Caco-2 (cell line): ENCODE measurements at regions not wholly inside any gene's neighbourhood (a gene's known extent, or its start where the extent isn't known, plus 50 kb on each side); places are given as distances from the start of the nearest gene placed in this dataset.

Source experiments
- BruUV-seq: library from RNA; stranded (reverse); fragments of 400-500 nt; replicated peaks from 2 replicates; lab custom pipeline; 2021; lab: Mats Ljungman, UMichigan
- CTCF ChIA-PET: fragments of 300-600 bp; sonication (Branson Sonifier 250); formaldehyde crosslinking; loops from one replicate; lab custom pipeline; 2022; ENCODE audit warnings: antibody characterized with exemption; lab: Charles Lee
- POLR2A ChIA-PET: fragments of 300-600 bp; sonication (Branson Sonifier 250); formaldehyde crosslinking; loops from one replicate; lab custom pipeline; 2022; ENCODE audit warnings: antibody characterized with exemption; lab: Charles Lee
- DNase-seq, 2 experiments: peaks; one replicate each; pipeline versions ENCODE4 v3.0.0 to v3.0.0-alpha.2; 2020 to 2022
- H3K27me3 ChIP-seq: replicated peaks from 2 replicates; pipeline ENCODE4 v1.6.0; 2011; ENCODE audit warnings: low read length; ENCODE audit not compliant: control insufficient read depth, insufficient read depth
- H3K36me3 ChIP-seq: 2 replicates; pipeline ENCODE4 v1.5.1; 2011; ENCODE audit warnings: low read length; ENCODE audit not compliant: control insufficient read depth, insufficient read depth
- H3K4me1 ChIP-seq: fragments of 250-450 bp; sonication (Bioruptor Pico); 2 replicates; pipeline ENCODE4 v1.5.1; 2020; ENCODE audit warnings: mild to moderate bottlenecking
- H3K4me3 ChIP-seq: 2 replicates; pipeline ENCODE4 v1.5.1; 2011; ENCODE audit warnings: low read depth, mild to moderate bottlenecking, control low read depth, low read length
- H3K9me3 ChIP-seq: fragments of 250-450 bp; sonication (Bioruptor Pico); 2 replicates; pipeline ENCODE4 v1.5.1; 2020; ENCODE audit warnings: mild to moderate bottlenecking, moderate library complexity
- H3K27ac Mint-ChIP-seq: one replicate; pipeline ENCODE4 v1.8.0; 2022; ENCODE audit warnings: mixed read lengths; ENCODE audit not compliant: unreplicated experiment
- H3K27me3 Mint-ChIP-seq: one replicate; pipeline ENCODE4 v1.8.0; 2022; ENCODE audit warnings: mixed read lengths; ENCODE audit not compliant: insufficient read depth, unreplicated experiment
- H3K36me3 Mint-ChIP-seq: one replicate; pipeline ENCODE4 v1.8.0; 2022; ENCODE audit warnings: mild to moderate bottlenecking, mixed read lengths; ENCODE audit not compliant: insufficient read depth, unreplicated experiment
- H3K4me1 Mint-ChIP-seq: one replicate; pipeline ENCODE4 v1.8.0; 2022; ENCODE audit warnings: low read depth, mixed read lengths; ENCODE audit not compliant: unreplicated experiment
- H3K4me3 Mint-ChIP-seq: one replicate; pipeline ENCODE4 v1.8.0; 2022; ENCODE audit warnings: mild to moderate bottlenecking, moderate library complexity, mixed read lengths; ENCODE audit not compliant: unreplicated experiment
- H3K9me3 Mint-ChIP-seq: one replicate; pipeline ENCODE4 v1.8.0; 2022; ENCODE audit warnings: mixed read lengths; ENCODE audit not compliant: unreplicated experiment
- intact Hi-C: fragments of 100-400 bp; cut with micrococcal nuclease; formaldehyde crosslinking; loops from one replicate; pipeline ENCODE4 v1.10.0; 2022; ENCODE audit not compliant: unreplicated experiment
- TF ChIP-seq, protein P1 (sequence below), 2 experiments: fragments of 200-600 bp in 1 of 2; IDR thresholded peaks; 1 replicate in 1 of 2; 2 replicates in 1 of 2; pipeline versions ENCODE4 v1.5.1 to v1.8.0; 2011 to 2022; ENCODE audit warnings: antibody characterized with exemption in 1 of 2, control low read depth in 1 of 2, inconsistent platforms in 1 of 2, low read depth in 1 of 2, low read length in 1 of 2, mild to moderate bottlenecking in 1 of 2, moderate library complexity in 1 of 2; ENCODE audit not compliant: insufficient read depth in 1 of 2, severe bottlenecking in 1 of 2, unreplicated experiment in 1 of 2

DNA sequence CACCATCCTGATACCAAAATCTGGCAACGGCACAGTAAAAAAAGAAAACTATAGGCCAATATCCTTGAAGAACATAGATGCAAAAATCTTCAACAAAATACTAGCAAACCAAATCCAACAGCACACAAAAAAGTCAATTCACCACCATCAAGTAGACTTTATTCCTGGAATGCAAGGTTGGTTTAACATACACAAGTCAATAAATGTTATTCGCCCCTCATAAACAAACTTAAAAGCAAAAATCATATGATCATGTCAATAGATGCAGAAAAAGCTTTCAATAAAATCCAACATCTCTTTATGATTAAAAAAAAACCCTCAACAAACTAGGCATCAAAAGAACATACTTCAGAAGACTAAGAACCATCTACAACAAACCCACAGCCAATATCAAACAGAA, 252.9 kb downstream of the UACA start:
- no peak for DNase-seq
- peaks cover 27% of the 10 kb centered on the region for H3K9me3 Mint-ChIP-seq
- CTCF ChIA-PET, result no interaction called here
- no peak overlapping the region for H3K4me3 ChIP-seq
- H3K4me1 ChIP-seq, result peaks cover 48% of the 10 kb centered on the region
- H3K4me1 Mint-ChIP-seq, result peaks cover 28% of the 10 kb centered on the region
- intact Hi-C loops, result no loop called here
- POLR2A ChIA-PET, result no interaction called here
- no TSS peak for BruUV-seq
- H3K9me3 ChIP-seq, result peaks cover 30% of the 10 kb centered on the region
- no peak overlapping the region for H3K27ac Mint-ChIP-seq
- no peaks in the 10 kb centered on the region for H3K27me3 ChIP-seq
- H3K36me3 Mint-ChIP-seq, result peaks cover 15% of the 10 kb centered on the region
- H3K36me3 ChIP-seq, result no peaks in the 10 kb centered on the region
- TF ChIP-seq, protein P1, sequence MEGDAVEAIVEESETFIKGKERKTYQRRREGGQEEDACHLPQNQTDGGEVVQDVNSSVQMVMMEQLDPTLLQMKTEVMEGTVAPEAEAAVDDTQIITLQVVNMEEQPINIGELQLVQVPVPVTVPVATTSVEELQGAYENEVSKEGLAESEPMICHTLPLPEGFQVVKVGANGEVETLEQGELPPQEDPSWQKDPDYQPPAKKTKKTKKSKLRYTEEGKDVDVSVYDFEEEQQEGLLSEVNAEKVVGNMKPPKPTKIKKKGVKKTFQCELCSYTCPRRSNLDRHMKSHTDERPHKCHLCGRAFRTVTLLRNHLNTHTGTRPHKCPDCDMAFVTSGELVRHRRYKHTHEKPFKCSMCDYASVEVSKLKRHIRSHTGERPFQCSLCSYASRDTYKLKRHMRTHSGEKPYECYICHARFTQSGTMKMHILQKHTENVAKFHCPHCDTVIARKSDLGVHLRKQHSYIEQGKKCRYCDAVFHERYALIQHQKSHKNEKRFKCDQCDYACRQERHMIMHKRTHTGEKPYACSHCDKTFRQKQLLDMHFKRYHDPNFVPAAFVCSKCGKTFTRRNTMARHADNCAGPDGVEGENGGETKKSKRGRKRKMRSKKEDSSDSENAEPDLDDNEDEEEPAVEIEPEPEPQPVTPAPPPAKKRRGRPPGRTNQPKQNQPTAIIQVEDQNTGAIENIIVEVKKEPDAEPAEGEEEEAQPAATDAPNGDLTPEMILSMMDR (IDR thresholded peaks at IDR 0.05; ENCODE audit: insufficient read depth in 1 of 2, low read depth in 1 of 2, low read length in 1 of 2, severe bottlenecking in 1 of 2, unreplicated experiment in 1 of 2), result no peak
- no peaks in the 10 kb centered on the region for H3K27me3 Mint-ChIP-seq
- H3K4me3 Mint-ChIP-seq, result no peak overlapping the region

DNA sequence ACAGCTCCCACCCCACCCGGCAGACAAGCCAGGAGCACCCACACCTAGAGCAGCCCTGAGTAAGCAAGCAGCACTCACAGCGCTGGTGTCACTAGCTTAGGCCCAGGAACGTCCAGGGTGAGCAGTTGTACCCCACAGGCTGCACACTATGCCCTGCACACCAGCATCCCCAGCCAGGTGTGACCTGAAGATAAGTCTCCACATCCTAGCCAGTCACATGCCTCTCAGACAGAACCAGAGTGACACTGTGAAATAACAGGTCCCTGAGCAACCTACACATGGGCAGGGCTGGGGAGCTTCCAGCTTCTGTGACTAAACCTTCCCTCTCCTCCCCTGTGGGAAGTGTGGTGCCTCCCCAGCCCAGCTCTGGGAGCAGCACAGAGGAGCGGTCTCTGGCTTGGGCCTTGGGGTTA, 253.6 kb downstream of the UACA start:
- Mint-ChIP-seq H3K36me3 (peaks cover 15% of the 10 kb centered on the region), H3K4me1 (peaks cover 24% of the 10 kb centered on the region), H3K27me3 (no peaks in the 10 kb centered on the region), H3K4me3 (no peak overlapping the region), H3K27ac (peak overlapping the region; percentile 89), H3K9me3 (peaks cover 21% of the 10 kb centered on the region)
- H3K4me3 ChIP-seq, result no peak overlapping the region
- ChIA-PET POLR2A (no interaction called here), CTCF (interaction anchor here (0.6 kb wide), 1 partner anchor 430 kb away, joined by 3 read pairs; no protein-coding TSS in a partner anchor)
- peaks cover 30% of the 10 kb centered on the region for H3K9me3 ChIP-seq
- BruUV-seq, result no TSS peak
- intact Hi-C loops, result loop anchor here (2.0 to 5.0 kb wide), 2 partner anchors 68 to 107 kb away; no protein-coding TSS in a partner anchor
- TF ChIP-seq, protein P1 (IDR thresholded peaks at IDR 0.05; ENCODE audit: insufficient read depth in 1 of 2, low read depth in 1 of 2, low read length in 1 of 2, severe bottlenecking in 1 of 2, unreplicated experiment in 1 of 2), result no peak
- peaks cover 48% of the 10 kb centered on the region for H3K4me1 ChIP-seq
- no peaks in the 10 kb centered on the region for H3K36me3 ChIP-seq
- no peak for DNase-seq
- H3K27me3 ChIP-seq, result no peaks in the 10 kb centered on the region

DNA sequence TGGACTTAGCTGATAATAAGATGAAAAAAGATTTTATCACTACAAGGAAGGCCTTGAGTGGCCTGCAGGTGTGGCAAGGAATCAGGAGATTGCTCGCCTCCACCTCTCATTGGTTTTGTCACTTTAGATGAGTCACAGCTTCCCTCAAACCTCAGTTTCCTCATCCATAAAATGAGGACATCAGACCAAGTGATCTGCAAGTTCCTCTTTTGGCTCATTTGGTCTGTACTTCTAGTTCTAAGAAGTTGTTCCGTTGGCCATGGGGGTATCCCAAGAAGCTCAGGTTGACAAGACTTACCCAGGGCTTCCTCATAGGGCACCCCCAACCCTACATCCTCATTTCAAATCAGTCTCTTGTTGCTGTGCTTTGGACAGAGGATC, 254.1 kb downstream of the UACA start:
- peaks cover 19% of the 10 kb centered on the region for H3K9me3 Mint-ChIP-seq
- peak overlapping the region; percentile 89 for H3K27ac Mint-ChIP-seq
- Histone ChIP-seq H3K9me3 (peaks cover 30% of the 10 kb centered on the region), H3K4me3 (no peak overlapping the region), H3K36me3 (no peaks in the 10 kb centered on the region), H3K27me3 (no peaks in the 10 kb centered on the region), H3K4me1 (peaks cover 51% of the 10 kb centered on the region)
- H3K4me3 Mint-ChIP-seq, result no peak overlapping the region
- no TSS peak for BruUV-seq
- ChIA-PET POLR2A (no interaction called here), CTCF (interaction anchor here (0.6 kb wide), 1 partner anchor 430 kb away, joined by 3 read pairs; no protein-coding TSS in a partner anchor)
- intact Hi-C loops, result loop anchor here (2.0 to 5.0 kb wide), 2 partner anchors 68 to 108 kb away; no protein-coding TSS in a partner anchor
- peaks cover 14% of the 10 kb centered on the region for H3K36me3 Mint-ChIP-seq
- no peak for DNase-seq
- H3K27me3 Mint-ChIP-seq, result no peaks in the 10 kb centered on the region
- peaks cover 23% of the 10 kb centered on the region for H3K4me1 Mint-ChIP-seq
- TF ChIP-seq, protein P1 (IDR thresholded peaks at IDR 0.05; ENCODE audit: insufficient read depth in 1 of 2, low read depth in 1 of 2, low read length in 1 of 2, severe bottlenecking in 1 of 2, unreplicated experiment in 1 of 2), result no peak
